NCI-H1105 treated with DMSO at 0.1 percent for 48 hours (cell line): ENCODE measurements at regions not wholly inside any gene's neighbourhood (a gene's known extent, or its start where the extent isn't known, plus 50 kb on each side); places are given as distances from the start of the nearest gene placed in this dataset.
"Not testable (repeated sequence)": the region's sequence is repeated elsewhere in the genome, so short reads cannot be mapped to it uniquely, and the experiment has no call there.

Experiments
- DNase-seq: peaks from one replicate; lab custom pipeline; 2025; lab: John Stamatoyannopoulos, UW

DNA sequence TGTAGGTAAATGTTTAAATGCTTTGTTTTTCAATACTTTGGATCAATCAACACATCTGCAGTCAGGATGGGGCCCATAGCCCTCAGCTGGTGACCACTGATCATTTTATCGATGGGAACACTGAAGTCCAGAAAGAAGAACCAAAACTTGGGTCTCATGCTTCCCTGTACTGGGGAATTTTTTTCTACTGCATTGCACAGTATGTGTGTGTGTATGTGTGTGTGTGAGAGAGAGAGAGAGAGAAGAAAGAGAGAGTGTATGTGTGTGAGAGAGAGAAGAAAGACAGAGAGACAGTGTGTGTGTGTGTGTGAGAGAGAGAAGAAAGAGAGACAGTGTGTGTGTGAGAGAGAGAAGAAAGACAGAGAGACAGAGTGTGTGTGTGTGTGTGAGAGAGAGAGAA is 202.9 kb upstream of the MSX2 start:
- no peak for DNase-seq

DNA sequence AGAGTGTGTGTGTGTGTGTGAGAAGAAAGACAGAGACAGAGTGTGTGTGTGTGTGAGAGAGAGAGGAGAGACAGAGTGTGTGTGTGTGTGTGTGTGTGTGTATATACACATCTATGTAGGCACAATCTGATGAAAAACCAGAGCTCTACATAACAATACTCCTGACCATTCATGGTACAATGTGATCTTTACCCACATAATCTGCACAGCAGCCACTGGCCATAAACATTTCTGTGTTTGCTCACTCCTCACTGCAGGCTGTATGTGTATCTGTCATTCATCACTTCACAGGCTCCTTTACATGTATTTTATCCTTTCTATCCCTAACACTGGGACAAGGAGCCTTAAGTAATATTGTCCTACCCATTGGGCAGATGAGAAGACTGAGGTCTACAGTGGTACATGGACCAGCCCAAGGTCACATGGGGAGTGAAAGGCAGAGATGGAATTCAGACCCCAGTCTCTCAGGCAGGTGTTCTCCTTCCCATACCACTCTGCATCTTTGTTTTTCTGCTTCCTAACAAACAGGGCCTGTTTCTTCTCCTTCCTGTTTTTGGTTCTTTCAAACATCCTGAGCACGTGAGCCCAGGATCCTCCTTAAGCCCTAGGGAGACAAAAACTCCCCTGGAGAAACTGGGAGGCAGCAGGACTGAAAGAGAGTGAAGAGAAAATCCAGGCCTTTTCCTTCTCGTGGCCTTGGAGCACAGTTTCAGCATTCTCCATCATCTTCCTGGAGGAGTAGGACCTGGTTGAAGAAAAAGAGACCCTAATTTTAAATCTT is 201.7 kb upstream of the MSX2 start:
- no peak for DNase-seq

DNA sequence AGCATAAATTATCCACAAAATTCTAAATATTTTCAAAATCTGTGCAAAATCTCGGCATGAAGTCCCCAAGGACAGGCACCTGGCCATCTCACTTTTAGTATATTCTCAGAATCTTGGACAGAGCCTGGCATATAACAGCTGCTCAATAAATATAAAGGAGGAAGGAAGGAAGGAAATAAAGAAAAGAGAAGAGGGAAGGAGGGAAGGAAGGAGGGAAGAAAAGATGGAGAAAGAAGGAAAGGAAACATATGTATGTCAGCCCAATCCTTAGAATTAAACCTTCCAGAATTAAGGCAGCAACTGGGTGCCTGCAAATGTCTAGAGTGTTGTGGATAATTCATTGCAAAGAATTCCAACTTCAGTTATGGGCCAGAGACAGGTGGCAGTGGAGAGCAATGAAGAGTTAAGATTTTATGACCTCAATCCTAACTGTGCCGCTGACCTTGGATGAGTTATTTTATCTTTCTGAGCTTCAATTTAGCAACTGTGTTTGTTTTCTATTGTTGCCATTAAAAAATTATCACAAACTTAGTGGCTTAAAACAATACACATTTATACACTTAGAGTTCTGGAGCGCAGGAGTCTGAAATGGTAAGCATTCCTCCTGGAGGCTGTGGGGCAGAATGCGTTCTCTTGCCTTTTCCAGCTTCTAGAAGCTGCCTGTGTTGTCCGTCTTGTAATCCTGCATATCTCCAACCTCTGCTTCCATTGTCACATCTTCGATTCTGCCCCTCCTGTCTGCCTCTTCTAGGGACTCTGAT is 200.9 kb upstream of the MSX2 start:
- no peak for DNase-seq

- no peak for DNase-seq
Measured at GRCh38 chr5:174524351-174524750, 200.0 kb upstream of the MSX2 start.

GRCh38 chr5:174526177-174526576 is 198.2 kb upstream of the MSX2 start:
- no peak for DNase-seq

DNA sequence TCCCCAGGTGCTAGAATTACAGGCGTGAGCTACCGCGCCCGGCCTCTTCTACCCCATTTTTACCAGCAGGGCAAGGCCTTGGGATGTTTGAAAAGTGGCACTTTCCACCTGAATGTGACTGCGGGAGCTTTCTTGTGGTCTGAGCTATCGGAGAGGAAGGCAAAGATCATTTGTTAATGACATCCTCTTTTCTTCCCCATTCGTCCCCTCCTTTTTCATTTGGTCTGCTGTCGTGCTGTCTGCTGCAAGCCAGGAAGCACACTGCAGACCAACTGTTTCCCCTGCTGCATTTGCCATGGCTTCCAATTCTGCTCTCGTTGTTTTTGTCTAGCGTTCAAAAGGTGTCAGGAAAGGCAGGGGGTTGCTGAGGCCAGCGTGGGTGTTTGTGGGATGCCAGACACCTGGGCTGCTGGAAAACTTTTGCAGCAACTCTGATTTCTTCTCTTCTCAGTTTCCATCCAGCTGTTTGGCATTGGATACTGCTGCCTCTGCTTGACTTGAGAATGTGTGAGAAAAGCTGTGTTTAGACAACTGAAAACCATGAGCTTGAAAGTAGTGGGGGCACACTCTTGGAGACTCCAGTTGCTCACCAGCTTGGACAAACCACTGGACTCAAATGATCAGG is 196.4 kb upstream of the MSX2 start:
- no peak for DNase-seq

GRCh38 chr5:174528821-174529544 is 195.4 kb upstream of the MSX2 start:
- no peak for DNase-seq

DNA sequence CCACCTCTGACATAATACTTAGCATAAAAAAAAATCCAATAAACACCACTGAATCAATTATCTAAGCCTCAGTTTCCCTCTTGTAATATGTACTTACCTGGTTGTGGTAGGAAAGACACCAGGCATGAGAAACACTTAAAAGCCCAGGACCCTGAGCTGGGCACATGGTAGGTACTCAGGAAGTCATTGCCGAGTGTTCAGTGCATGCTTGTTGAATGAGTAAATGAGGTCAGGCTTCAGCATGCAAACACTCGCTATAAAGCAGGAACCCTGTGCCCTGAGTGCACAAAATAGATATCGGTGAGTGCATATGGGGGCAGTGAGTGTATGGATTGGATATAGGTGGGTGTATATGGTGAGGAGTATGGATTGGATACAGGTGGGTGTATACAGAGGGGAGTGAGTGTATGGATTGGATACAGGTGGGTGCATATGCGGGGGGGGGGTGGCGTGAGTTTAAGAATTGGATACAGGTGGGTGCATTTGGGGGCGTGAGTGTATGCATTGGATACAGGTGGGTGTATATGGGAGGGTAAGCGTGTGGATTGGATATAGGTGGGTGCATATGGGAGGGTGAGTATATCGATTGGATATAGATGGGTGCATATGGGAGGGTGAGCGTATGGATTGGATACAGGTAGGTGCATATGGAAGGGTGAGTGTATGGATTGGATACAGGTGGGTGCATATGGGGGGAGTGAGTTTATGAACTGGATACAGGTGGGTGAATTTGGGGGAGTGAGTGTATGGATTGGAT is 194.3 kb upstream of the MSX2 start:
- no peak for DNase-seq

DNA sequence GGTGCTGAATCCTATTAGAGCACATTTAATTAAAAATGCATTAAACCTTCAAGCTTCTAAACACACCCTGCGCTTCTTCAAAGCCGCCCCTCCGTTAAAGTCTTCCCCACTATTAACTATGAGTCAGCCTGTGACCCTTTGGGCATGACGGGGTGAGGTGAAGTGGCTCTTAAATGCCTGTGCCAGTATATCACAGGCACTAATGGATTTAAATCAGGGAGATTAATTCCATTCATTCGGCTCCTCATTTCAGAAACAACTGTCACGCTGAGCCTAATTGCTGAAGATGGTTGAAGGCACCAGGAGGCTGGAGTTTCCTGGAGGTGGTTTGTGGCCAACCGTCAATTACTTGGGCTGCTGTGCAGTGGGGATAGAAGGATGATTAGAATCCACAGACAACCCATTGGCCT is 192.6 kb upstream of the MSX2 start:
- DNase-seq: peak; percentile 78

GRCh38 chr5:174532455-174533453 is 191.6 kb upstream of the MSX2 start:
- no peak for DNase-seq

DNA sequence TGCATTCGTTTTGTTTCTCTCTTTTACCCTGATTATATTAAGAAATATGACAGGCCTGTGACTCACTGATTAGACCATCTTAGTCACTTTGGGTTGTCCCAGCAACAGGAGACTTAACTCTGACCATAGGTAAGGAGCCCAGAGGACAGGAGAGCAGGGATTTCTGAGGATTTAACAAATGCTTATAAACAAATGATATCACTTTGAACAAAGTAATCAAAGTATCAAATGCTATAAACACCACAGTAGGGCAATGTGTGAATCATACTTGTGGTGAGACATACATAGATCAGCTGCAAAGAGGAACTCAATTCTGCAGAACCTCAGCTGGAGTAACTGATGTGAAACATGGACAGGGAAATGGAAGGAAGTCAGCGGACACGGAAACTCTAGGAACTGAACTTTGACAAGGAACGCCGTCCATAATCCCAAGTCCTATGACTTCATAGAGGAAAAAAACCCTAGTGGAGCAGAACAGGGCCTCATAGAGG is 190.6 kb upstream of the MSX2 start:
- DNase-seq: no peak

DNA sequence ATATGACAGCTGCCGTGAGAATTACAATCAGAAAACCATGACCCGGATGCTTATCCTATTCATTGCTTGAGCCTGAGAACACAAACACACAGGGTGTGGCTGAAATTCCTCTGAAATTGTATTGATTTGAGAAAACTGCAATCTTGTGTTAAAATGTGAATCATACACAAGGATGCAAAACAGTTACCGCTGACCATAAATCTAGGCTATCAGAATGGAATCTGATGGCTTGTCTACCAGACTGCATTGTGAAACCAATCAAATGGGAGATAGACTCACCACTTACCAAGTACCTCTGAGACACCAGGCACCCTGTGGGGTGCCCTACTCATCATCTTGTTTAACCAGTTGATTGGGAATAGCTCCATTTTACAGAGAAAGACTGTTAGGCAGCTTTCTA is 188.7 kb upstream of the MSX2 start:
- no peak for DNase-seq

- DNase-seq: not testable (repeated sequence)
Measured at GRCh38 chr5:174539823-174540222, 184.6 kb upstream of the MSX2 start.

GRCh38 chr5:174542037-174542436 is 182.3 kb upstream of the MSX2 start:
- DNase-seq: no peak

GRCh38 chr5:174542471-174542870 is 181.9 kb upstream of the MSX2 start:
- no peak for DNase-seq

- DNase-seq: no peak
Measured at GRCh38 chr5:174545926-174546325, 178.5 kb upstream of the MSX2 start.

DNA sequence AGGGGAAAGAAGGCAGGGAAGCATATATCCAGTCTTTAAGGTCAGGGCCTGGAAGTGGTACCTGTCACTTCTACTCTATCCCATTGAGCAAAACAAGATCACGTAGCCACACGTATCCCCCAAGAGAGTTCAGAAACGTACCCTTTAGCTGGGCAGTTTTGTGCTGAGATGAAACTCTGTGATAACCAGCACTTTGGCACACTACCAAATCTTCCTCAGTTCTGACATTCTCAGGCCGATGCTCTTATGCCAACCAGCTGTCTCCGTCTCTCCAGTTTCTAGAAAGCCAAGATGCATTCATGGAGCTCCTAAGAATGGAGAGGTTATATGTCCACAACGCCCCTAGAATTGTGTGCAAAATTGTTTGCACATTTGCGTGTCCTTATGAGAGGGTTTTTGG is 176.6 kb upstream of the MSX2 start:
- DNase-seq: peak; percentile 3

DNA sequence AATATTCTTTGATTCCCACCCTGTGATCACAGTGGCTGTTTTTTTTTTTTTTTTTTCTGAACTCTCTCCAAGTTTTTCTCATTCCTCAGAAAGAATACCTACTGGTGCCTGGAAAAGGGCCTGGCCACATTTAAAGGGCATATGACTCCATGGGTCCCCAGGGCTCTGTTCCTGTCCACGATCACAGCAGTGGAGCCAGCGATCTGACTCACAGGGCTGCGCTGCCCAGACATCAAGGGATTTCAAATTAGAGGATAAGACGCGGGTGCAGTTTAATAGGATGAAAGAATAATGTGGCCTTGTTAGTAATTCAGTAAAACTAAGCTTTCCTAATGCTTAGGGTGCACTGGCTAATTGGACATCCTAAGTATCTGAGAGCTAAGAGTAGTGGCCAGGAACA is 175.1 kb upstream of the MSX2 start:
- no peak for DNase-seq

- no peak for DNase-seq
Measured at GRCh38 chr5:174550026-174550425, 174.4 kb upstream of the MSX2 start.

DNA sequence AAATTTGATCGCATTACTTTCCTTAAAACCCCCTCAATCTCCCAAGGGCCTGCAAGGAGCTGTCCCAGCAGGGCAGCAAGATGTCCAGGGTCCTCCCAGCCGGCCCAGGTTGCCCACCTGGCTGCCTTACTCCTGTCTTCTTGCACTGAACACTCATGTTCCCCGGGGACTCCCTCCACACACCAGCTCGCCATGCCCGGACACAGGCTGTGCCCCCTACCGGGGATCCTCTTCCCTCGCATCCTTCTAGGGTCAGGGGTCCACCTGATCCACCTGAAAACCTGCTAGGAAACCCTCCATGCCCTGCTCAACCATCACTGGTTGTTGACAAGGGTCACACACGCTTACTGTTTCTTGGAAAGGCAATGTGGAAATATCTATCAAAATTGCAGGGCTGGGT is 172.0 kb upstream of the MSX2 start:
- no peak for DNase-seq
